RKO (cell line): ENCODE measurements at regions not wholly inside any gene's neighbourhood (a gene's known extent, or its start where the extent isn't known, plus 50 kb on each side); places are given as distances from the start of the nearest gene placed in this dataset.

Experiments used
- DNase-seq: peaks from one replicate; pipeline ENCODE4 v3.0.0-alpha.2; 2016; ENCODE audit warnings: low spot score

DNA sequence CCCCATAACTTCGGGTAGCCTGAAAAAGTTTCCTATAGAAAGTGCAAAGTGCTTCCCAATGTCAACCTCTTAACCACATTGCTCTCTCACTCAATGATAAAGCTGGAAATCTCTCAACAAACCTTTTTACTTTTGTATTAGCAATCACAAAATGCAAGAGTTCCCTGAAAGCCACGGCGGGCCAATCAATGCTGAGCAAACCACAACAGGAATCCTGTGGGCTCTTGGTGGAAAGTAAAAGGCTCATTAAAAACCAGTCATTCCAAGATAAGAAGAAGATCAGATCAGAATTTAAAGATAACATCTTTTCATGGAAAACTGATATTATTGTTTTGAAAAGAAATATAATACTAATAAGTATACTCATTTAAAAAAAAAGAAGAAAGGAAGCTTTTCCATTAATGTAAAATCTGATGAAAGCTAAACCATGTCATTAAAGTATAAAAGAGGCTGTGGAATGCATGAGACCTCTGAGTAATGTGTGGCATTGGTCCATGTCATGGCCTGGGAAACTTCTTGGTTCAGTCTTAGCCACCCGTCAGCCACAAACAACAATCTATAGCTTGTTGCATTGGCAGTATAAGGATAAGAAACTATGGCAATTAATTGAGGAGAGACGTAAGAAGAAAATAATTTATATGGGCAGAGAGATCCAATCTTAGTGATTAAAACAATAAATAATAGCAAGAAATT lies 1066.1 kb upstream of the SORCS1 start:
- DNase-seq, result no peak

DNA sequence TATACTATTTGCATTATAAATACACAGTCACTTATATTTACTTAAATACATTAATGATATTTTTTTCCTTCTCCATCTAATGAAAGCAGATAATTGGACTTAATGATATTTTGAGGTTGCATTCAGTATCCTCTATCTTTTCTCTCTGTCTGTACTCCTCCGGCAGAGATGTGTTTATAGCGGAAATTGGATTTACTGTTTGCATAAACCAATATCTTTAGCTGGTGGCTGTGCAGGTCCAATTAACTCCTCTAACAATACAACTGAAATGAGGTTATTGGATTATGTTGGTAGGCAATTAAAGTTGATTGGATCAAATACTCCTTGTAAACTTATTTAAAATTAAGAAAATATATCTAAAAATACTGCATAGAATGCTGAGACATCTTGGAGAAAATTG lies 1044.2 kb upstream of the SORCS1 start:
- DNase-seq, result no peak

DNA sequence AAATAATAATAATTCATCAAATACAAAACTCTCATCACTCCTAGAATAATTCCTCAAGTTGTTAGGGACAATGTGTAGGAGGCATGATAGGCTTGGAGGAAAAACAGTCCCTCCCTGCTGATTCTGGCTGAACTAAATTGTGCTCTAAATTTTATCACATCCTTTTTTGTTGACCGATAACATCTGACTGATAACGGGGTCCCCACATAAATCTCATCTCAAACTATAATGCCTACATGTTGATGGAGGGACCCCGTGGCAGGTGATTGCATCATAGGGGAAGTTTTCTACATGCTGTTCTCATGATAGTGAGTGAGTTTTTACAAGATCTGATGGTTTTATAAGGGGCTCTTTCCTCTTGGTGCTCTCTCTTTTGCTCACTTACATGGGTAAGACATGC lies 1043.5 kb upstream of the SORCS1 start:
- no peak for DNase-seq

DNA sequence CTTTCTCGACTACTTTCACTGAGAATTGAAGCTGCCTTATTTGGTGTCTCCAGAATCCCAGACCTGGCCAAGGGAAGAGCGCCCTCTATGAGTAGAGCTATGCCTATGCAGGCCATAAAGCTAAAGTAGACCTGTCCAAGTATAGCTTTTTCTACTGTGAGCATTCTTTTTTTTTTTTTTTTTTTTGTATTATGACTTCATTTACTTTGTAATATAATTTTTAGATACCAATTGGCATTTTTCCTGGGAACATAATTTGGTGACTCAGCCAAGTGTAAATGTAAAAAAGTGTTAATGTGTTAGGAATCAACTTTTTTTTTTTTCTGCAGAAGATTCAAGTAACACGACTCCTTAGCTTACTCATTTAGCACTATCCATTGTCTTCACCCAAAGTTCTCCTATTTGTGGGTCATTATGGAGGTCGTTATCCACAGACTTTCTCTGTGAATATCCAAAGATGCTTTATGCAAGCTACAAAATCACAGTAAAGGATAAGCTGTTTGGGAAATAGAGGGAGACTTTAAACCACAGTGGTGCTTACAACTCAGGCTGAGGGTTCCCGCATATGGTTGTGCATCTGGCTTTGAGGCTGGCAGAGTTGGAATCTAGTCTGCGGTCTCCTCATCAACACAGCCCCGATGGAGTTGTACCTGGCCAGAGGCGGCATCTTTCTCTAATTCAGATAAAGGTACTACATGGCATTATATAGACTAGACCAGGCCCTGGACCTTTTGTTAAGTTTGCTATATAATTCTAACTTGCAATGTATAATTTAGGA lies 1040.2 kb upstream of the SORCS1 start:
- peak; percentile 8 for DNase-seq

DNA sequence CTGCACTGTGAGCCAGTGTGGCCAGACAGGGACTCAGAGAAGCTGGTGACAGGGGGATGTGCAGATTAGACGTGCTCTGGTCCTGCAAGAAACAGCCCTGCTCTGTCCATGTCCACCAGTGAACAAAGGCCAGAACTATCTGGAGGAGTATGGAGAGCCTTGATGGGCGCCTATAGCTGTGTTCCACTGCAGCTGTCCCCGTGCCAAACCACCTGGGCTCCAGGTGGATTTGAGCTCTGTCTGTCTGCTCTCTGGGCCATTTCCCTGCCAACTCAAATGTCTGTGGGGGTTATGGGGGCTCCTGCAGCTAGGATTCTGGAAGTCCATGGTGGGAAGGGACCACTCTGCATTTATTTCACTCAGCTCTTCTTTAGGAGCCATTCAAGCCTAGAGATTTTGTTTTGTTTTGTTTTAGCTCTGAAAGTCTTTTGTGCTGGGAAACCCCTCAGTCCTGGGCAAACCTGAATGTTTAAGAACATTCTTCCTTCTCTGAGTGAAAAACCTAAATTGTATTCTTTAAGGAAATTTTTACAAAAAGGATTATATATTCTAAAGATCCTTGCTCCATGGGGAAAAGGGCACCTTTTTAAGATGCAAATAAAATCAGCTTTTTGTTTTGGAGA lies 1039.5 kb upstream of the SORCS1 start:
- no peak for DNase-seq

DNA sequence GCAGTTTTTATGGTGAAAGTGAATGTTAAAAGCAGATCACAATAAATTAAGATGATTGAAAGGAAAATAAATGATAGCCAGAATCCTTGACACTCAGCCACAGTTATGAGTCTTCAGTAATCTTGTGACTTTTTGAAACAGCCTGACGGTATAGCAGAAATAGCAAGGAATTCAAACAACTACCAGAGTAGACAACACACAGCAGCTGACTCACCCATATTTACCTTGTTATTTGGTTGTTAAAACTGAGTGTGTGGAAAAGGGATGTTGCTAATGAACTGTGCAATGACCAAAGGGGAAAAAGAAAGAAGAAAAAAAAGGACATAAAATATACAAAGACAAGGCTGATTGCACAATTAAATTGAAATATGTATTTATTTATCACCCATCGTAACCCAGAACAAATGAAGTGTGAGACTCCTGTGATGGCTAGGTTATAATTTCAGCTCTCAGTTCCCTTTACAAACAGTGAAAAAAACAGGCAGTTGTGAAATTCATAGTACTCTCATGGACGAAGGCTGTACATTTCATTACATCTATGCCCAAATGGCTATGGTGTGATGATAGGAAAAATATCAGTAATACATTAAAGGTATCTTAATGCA lies 1023.0 kb upstream of the SORCS1 start:
- DNase-seq, result no peak

DNA sequence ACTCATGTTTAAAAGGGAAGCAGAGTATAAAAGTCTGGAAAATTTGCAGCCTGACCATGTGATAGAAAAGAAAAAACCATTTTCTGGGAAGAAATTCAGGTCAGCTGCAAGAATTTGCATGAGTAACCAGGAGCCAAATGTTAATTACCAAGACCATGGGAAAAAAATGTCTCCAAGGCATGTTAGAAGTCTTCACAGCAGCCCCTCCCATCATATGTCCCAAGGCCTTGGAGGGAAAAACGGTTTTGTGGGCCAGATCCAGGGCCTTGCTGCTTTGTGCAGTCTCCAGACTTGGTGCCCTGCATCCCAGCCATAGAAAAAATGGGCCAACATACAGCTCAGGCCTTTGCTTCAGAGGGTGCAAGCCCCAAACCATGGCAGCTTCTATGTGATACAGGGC lies 1019.6 kb upstream of the SORCS1 start:
- no peak for DNase-seq

DNA sequence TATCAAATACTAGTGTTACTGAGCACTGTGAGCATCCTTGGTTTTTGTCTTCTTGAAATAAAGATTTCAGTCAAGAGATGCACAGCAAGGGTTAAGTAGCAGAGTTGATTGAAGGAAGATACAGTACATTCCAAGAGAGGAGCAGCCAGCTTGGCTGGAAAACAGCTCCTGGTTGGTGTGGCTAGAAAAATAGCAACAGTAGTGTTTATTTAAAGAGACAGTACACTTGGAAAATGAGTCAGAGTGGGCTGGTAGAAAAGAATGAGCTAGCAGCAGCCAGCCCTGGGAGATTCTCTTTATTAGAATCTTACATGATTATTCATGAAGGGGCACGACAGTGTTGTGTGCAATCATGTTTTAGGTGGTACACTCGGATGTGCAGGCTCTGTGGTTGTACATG lies 1016.4 kb upstream of the SORCS1 start:
- DNase-seq, result no peak

DNA sequence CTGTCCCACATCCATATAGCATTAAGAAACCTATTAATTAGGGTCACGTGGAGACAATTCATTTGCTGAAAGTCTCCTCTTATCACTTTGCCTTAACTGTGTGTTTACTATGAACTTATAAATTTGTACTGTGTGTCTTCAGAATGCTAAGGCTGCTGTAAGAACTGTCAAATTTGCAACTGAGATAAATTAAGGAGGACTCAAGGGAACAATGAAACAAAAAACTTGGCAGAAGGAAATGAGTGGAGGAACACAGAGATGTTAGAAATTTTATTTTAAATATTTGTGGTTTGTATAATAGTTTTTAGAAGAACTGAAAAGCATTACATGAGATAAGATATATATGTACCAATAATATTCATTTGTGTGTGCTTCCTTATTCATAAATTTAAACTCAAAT lies 1005.3 kb upstream of the SORCS1 start:
- DNase-seq, result no peak

DNA sequence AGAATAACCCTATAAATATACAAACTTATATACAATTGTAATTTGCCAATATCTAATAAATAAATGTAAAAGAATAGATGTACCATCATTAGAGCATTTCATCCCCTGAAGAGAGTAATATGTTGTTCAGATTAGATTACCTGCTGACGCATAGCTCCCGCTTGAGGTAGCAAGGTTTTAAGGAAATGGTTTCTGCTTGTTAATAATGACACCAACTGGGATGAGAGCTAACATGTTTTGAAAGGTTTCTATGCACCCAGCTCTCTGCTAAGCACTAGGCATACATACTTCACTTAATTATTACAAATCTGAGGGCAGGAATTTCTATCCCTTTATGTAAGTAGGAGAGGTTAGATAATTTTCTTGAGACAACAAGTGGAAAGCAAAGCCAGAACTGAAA lies 1003.3 kb upstream of the SORCS1 start:
- no peak for DNase-seq

DNA sequence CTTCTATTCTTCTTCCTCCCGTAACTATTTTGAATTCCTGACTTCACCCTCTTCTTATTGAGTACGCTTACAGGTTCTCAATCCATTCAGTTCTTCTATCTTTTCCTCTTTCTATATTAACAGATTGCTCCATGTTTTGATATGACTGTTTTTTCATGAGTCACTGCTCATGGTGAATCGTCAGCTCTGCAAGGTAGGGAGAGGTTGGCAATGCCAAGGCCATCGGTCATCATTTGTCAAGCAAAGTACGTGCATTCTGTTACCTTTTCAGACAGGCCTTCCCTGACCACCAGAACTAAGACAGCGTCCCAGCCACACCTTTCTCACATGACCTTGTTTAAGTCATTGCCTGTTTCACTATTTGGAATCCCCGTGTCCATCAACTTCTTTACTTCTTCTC lies 1001.9 kb upstream of the SORCS1 start:
- DNase-seq, result no peak

DNA sequence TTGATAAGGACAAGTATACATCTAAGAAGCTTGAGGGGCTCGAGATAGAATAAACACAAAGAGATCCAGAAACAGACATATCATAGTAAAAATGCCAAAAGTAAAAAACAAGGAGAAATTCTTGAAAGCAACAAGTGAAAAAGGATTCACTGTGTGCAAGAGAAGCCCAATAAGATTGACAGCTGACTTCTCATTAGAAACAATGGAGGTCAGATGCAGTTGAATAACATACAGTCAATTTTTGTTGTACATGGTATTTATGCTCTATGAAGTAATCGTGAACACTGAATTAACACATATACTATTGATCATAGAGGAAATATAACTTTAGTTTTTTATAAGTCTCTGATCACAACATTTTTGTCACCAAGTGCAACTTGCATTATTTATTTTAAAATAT lies 982.8 kb upstream of the SORCS1 start:
- DNase-seq, result no peak

DNA sequence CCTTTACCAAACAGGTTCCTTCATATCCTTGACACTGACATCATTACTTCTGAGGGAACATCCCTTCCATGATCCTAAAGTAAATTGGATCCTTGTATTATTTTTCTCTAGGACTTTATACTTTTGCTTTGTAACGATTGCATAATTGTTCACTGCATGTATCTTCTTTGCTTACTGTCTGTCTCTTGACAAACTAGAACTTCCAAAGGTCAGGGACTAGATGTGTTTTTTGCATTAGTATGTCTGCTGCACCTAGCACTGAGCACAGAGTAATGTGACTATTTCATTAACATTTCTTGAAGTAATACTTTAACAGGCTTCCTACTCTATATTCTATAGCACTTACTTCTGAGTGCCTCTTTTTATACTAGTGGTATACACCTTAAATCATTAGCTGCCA lies 976.6 kb upstream of the SORCS1 start:
- DNase-seq, result no peak

DNA sequence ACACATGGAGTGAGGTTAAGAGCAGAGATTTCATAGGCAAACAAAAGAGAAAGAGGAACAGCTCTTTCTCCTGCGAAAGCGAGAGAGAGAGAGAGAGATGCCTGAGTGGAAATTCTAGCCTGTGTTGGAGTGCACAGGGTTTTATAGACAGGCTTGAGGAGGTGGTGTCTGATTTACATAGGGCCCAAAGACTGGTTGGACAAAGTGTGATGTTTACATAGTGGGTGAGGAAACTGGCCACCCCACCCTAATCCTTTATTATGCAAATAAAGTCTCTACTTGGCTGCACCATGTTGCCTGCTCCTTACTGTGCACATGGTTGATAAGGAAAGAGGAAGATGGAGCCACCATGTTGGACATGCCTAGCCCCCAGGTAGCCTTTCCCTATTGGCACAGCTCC lies 967.8 kb upstream of the SORCS1 start:
- no peak for DNase-seq

DNA sequence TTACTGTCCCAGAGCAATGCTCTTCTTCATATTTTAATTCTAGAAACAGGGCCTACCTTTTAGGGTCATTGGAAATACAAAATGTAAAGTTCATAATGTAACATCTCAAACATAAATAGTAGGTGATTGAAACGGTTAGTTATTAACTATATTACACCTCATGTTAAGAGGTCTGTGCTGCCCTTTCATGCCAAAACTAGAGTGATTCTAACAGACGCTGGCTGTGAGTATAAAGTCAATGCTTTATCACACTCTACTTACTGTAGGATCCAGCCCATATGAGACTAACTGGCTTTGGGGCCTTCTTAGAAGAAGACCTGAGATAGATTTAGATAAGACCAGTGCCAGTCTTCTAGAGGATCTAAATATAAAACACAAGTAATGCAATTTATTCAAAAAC lies 966.1 kb upstream of the SORCS1 start:
- DNase-seq, result no peak

DNA sequence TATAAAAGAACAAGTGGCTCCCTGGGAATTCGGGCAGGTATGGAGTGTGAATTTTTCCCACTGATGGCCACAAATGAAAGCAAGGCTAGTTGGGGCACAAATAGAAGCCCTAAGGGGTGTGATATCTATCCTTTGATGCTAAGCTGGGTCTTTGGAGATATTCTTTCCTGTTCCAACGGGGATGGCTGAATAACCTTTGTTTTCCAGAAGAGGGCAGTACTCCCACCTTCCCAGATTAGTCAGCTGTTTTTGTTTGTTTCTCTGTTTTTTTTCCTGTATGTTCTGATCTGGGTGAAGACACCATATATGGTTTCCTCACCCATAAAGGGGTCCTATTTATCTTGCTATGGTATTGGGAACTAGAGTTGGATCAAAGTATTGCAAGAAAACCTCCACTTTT lies 947.7 kb upstream of the SORCS1 start:
- no peak for DNase-seq

DNA sequence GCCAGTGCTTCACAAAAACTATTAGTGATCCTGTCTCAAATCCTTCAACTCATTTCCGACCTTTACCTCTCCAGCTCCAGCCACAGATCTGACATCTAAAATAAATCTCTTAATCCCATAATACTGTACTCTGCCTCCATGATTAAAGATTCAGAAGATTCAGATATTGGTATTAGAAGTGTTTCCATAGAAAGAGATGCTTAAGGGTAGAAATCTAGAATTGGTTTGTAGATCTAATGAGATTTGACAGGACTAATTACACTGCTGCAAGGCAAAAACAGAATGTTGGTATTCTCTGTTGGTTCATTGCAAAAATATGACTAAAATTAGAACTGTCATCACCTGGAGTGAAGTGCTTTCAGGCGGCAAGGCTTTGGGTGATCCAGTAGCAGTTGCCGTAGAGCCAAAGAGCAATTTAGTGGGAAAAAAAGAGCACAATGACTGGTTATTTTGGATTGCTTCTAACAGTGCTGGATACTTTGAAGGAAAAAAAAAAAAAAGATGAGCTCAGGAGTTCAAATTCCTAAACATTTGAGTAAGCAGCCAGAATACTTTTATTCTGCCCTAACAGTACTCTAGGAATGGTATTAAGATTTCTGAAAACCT lies 940.1 kb upstream of the SORCS1 start:
- DNase-seq, result no peak

DNA sequence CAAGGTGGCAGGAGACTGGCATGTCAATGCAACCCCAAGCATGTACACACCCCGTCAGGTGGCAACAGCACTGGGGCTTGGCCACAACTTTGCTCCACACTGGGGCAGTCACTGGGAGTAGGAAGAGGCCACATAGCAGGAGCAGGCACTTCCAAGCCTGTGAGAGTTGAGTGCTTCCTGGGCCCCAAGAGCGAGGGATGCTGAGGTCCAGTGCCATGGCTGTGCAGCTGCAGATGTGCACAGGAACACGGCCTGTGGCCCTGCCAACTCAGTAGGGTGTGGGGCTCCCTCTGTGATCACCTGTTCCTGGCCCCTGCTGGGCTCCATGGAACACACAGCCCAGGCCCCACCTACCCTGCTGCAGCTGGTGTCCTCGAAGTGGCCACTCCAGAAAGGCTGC lies 932.8 kb upstream of the SORCS1 start:
- no peak for DNase-seq

DNA sequence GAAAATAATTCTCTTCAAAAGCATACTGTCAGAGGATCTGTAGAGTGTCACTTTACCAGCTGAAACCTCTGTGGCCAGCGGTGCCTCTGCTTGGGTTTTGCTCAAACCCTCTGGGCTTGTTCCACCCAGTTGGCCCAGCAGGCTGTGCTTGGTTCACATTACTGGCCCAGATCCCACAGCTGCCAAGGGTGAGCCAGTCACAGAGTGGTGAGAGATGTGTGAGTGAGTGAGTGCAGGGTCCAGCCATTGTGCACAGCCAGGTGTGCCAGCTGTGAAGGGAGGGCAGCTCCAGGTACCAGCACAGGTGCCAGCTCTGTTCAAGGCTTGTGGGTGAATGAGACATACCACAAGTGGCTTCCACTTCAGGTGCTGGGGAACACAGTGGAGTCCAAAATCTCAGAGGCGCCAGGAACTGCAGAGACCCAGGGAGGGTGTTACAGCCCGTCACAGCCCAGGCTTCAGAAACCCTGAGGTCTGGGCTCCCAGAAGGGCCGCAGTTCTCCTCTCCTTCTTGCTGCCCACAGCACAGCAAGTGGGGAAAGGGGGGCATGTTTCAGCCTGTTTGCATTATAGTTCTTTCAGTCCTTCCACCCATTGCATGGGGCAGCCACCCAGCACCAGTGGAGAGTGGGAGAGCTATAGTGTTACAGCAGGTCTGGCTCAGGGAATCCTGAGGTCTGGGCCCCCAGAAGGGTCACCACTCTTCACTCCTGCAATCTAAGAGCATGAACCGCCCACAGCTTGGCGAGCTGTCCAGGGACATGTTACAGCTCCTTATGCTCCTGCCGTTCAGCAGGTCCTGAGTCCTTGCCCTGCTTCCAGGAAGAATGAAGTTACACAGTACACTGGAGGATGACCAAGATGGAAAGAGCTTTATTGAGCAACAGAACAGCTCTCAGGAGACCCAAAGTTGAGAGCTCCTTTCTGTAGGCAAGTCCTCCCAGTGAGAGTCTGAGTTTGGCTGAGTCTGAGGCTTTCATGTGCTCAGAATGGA lies 931.7 kb upstream of the SORCS1 start:
- no peak for DNase-seq

DNA sequence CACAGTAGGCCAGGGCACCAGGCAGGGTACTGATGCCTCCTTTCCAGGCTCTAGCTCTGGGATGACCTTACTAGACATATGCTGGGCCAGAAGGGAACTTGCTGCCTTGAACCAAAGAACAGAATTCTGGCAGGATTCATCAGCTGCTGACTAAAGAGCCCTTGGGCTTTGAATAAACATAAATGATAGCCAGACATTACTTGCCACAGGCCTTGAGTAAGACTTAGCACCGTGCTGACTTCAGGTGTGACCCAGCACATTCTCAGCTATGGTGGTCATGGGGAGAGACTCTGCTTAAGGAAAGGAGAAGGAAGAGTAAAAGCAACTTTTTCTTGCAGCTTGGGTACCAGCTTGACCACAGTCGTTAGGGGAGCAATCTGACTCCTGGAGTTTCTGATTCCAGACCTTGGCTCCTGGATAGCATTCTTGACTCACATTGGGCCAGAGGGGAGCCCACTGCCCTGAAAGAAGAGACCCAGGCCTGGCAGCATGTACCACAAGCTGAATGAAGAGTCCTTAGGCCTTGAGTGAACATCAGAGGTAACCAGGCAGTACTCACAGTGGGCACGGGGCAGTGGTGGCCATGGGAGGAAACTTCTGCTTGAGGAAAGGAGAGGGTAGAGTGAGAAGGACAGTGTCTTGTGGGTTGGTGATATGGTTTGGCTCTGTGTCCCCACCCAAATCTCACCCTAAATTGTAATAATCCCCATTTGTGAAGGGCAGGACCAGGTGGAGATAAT lies 926.1 kb upstream of the SORCS1 start:
- DNase-seq, result no peak

DNA sequence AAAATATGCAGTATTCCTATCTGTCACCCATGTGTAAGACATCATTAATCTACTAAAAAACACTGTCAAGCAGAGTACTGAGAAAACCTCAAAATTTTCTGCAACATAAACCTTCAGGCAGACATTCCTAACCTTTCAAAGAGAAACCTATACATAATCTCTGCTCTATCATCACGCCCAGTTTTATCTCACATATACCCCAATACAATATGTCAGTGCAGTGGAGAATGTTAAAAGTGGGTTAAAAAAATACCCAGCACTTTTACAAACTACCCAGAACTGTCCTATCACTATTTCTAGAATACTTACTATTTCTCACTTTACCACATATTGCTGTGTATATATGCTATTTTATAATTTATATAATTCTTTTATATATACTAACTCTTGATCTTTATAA lies 922.0 kb upstream of the SORCS1 start:
- DNase-seq, result no peak
